ENCODE measurements at regions not wholly inside any gene's neighbourhood (a gene's known extent, or its start where the extent isn't known, plus 50 kb on each side); places are given as distances from the start of the nearest gene placed in this dataset.

DNA sequence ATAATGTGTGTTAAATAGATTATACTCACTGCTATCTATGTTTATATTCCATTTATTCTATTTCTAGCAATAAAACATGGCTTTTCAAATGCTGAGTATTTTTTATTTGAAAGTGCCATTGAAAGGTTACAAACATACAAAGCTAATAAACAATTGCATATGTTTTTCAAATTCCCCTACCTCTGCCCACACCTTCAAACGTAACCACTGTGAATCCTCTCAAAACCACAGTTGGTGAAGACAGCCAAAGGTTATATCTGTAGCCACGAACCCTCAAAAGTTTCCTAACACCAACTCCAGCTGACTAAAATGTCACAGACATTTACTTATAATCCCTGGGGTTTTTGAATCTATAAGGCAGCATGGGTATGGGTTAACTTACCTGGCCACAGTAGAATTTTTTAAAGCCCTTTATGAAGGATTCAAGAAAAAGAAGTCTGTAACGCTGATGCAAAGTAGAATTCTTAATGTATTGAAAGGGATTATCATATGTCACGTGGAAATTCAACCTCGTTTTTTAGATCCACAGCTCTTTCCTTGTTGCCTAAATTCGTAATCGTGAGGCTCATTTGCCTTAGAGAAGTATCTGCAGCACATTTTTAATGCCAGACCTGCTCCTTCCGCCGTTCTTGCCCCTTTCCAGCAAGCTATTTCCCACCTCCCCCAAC is 122.5 kb upstream of the ZC3H12C start:
- DNase-seq (ENCODE audit: low read depth in 2 of 2) = no peak

DNA sequence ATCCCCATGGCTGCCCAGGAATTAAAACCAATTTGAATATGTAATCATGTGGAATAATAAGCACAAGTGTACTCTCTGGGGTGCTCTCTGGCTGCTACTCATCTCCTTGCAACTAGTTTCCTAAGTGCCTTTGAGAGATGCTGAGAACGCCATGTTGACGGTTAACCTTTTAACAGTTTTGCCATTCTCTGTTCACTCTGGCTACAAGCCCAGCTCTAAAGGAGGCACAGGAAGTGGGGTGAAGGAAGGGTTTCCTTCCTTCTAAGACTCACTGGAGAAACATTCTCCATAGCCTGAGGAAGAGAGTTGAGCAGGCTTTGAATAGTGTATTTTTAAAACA is 122.0 kb upstream of the ZC3H12C start:
- no peak for DNase-seq (ENCODE audit: low read depth in 2 of 2)

DNA sequence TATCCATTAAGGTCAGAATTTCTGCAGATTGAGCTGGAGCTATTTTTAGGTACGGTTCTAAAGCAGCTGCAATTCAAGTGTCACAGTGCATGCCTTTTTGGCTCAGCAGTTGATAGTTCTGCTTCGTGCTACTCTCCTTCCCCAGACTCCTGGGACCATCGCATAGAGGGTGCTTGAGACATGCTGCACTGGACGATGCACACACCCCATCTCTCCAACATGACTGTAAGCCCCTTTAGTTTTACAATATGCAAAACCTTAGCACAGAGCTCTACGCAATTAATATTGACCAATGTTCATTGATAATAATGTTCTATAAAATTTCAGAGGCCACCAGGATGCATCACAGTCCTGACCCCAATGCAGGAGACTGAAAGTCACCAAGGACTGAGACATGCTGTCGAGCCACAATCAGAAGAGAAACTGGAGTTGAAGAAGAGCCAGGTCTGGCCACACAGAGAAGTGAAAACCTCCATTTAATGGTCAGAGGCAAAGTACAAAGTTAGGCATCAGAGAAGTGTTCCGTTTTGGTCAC is 120.9 kb upstream of the ZC3H12C start:
- no peak for DNase-seq (ENCODE audit: low read depth in 2 of 2)

DNA sequence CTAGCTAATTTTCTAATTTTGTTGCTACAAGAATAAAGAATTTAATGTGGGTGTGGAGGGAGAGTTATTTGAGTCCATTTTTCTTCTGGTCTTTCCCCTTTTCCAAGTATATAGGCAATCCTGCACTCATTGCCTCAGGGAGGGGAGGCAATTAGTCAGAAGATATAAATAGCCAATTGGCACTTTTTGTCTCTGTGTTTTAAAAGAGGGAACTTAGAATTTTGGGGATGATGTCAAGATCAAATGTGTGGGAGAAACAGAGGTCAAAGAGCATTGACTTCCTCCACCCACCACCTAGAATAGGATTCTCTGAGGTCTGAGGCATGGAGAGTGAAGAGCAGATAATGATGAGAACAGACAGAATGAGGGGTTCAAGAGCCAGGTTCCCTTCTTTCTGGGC is 120.3 kb upstream of the ZC3H12C start:
- no peak for DNase-seq (ENCODE audit: low read depth in 2 of 2)

DNA sequence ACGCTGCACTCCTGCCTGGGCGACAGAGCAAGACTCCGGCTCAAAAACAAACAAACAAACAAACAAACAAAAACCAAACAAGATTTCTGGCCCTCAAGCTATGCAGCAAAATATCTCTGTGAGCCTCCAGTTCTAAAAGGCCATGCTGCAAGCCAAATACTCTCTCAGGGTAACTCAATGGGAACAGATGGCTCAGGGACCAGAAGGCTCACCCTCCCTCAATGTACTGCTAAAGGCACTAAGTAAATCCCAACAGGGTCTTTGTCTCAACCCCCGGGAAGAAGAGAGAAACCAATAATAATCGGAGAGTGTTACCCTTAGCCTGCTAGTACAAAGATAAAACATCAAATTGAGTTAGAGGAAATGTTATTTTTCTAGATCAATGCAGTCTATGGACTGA is 119.7 kb upstream of the ZC3H12C start:
- DNase-seq (ENCODE audit: low read depth in 2 of 2) = no peak

DNA sequence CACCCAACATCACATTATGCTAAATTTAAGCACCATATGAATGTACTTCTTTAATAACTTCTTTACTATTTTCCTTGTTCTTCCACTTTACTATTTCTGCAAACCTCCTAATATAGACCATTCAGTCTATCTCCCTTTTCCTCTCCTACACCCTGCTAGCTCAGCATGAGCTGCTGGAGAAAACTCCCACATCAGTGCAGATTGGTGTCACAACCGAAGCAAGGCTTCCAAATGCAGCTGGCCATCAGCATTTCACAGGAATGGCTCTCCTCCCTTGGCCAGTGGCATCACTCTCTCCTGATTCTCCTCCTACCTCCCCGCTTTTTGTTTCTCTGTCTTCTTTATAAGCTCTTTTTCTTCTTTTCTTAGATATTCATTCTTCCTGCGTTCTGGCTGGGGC is 118.7 kb upstream of the ZC3H12C start:
- DNase-seq (ENCODE audit: low read depth in 2 of 2) = no peak

DNA sequence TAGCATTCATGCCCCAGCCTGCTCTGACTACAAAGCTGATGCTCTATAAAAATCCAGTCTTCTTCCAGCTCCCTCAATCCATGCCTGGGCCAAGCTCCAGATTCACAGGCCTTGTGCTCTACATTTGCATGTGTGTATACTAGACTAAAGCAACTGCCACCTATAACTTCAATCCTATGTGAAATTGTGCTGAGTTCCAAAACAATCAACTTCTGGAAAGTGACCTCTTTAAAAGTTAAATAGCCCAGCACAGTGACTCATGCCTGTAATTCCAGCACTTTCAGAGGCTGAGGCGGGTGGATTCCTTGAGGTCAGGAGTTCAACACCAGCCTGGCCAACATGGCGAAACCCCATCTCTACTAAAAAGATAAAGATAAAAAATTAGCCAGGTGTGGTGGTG is 114.3 kb upstream of the ZC3H12C start:
- no peak for DNase-seq (ENCODE audit: low read depth in 2 of 2)

DNA sequence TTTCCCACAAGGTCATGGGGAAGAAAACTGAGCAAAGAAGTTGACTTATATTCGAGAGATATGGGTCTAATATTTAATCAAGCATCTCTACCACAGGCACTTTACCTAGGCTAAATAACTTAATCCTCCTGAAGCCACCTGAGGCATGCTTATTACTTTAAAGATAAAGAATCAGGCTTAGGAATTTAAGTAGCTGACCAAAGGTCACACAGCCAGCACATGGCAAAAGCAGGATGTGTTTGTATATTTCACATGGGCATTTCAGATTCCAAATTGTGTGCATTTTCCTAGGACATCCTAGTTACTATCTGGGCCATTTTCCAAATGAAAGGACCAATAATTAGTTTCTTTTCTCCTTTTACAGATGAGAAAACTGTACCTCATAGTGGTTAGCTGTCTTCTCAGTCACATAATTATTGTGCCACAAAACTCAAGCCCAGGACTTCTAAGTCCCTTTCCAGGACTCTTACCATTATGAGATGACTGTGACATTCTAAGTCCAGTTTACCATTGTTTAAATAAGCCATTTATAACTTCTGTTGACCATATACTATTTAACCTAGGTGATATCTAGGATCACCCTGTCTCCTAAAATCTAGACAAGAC is 112.1 kb upstream of the ZC3H12C start:
- no peak for DNase-seq (ENCODE audit: low read depth in 2 of 2)

DNA sequence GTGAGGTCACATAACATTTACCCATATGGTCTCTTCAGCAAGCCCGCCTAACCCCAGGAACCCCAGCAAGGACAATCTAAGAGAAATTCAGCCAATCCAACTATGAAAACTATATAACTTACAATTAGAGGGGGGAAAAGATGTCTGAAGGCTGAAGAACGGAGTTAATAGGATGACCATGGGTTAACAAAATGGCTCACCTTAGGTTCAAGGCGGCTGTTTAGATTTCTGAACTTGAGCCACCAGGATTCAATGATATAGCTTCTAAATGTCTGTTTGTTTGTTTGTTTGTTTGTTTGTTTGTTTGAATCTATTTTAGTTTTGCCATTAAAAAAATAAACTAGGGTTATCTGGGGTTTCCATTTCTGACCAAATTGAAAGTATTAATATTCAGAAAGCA is 109.8 kb upstream of the ZC3H12C start:
- DNase-seq (ENCODE audit: low read depth in 2 of 2) = no peak

DNA sequence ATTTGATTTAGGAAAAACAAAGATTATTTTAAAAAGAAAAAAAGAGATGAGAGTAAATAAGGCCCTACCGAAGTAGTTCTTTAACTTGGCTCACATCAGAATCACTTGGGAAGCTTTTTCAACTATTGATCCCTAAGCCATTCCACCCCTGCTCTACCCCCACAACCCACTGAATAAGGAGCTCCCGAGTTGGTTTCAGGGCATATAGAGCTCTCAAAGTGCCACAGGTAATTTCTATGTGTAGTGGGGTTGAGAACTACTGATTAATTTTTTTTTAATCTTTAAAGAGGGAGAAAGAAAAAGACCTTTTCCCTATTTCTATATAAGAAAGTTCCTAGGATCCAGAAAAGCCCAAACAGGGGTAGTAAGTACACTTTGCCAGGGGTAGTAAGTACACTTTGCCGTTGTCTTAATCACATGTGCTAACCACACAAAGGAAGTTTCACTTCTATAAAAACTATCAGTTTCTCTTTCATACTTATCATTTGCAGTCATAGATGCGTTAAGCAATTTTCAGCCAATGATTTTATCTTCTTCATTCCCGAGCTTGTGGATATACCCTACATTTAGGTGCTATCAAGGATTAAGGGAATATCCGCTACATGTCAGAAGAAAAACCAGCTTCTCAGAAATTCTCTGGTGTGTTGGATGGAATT is 108.4 kb upstream of the ZC3H12C start:
- no peak for DNase-seq (ENCODE audit: low read depth in 2 of 2)

DNA sequence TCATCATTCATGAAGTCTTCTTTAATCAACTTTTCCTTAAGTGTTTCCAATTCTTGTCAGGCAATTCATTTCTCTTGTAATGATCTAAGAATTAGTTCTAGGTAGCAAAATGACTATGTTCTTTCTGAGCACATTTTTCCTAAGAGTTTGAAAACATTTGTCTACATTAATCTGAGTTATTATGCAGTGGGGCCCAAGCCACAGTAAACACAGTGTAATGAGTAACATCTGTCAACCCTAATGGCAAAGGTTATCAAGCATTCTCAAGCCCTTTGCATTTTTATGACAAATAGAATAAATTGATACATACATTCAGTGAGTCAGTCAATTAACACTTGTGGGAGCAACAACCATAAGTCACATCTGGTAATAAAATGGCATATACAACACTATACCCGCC is 106.7 kb upstream of the ZC3H12C start:
- DNase-seq (ENCODE audit: low read depth in 2 of 2) = no peak

DNA sequence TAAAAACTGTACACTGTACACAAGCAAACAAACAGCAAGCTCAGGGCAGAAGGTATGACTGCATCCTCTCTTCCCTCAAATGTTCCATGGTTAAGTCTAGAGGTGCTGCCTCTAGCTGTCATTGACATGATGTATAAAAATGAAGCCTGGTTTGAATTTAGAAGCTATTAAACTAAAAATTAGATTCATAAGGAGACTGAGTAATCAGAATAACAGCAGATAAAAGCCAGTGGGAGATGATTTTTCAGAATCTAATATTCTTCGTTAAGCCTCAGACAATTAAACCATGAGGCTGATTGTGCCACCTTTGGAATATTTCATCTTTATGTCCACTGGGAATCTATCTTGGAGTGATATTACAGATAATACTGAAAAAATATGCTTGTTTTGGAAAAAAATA is 101.4 kb upstream of the ZC3H12C start:
- DNase-seq (ENCODE audit: low read depth in 2 of 2) = no peak

DNA sequence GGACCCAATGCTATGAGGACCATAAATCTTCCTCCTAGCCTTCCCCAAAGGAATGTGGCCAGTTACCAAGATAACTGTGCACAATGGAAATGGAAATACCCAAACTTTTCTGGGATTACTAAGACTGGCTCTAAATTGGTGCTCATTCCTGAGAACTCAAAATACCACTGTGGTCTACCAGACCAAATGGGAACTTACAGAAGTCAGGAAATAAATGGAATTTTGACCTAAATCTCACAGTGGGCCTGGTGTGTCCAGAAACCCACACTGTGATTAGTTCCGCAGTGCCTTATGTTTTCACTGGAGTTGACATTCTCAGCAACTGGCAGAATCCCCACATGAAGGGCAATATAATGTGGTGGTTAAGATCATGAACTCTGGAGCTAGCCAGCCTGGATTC is 99.4 kb upstream of the ZC3H12C start:
- no peak for DNase-seq (ENCODE audit: low read depth in 2 of 2)

DNA sequence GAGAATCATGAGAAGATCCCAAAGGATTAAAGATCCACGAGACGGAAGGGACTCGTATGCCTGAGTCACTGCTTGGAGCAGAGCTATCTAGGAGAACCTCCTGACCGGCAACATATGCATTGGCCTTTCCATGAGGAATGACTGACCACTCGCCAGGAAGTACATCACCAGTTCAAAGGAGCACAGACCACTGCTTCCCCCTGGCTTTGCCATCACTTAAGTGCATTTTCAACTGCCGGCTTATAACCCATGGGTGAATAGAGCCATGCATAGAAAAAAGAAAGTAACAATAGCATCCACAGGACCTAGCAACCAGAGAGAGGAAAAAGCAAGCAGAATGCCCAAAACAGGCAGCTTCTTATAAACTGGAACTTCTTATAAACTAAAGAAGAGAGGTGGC is 98.3 kb upstream of the ZC3H12C start:
- DNase-seq (ENCODE audit: low read depth in 2 of 2) = no peak

DNA sequence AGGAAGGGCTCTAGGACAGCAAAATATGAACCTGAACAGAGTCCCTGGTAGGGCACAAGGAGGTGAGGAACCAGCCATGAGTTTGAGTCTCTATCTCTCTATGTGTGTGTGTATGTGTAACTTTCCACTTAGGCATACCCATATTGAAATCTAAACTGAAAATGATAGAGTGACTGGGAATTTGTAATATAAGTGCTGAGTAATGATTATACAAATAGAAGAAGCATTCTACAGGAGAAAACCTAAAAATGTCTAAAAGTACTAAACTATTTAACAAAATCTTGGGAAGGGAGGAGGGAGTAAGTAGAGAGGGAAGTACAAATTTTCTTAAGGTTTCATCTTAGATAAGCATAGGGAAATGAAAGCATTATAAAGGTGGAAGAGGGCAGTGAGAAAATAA is 97.1 kb upstream of the ZC3H12C start:
- no peak for DNase-seq (ENCODE audit: low read depth in 2 of 2)

DNA sequence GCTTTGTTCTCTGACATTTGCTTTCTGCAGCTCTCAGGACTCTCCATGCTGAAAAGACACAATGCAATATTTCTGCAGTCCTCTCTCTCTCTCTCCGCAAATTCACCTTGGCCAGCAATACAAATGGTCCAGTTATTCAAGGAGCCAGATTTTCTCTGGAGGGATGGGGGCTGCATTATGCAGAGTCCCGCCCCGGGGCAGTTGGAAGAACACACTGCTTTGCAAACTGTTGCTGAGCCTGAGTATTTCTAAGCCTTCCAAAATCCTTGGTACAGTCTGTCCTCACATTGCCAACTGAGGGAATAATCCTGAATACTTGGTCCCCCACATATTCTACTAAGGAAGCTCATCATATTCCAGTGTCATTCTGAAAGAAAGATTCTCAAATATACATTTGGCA is 94.3 kb upstream of the ZC3H12C start:
- DNase-seq (ENCODE audit: low read depth in 2 of 2) = no peak

DNA sequence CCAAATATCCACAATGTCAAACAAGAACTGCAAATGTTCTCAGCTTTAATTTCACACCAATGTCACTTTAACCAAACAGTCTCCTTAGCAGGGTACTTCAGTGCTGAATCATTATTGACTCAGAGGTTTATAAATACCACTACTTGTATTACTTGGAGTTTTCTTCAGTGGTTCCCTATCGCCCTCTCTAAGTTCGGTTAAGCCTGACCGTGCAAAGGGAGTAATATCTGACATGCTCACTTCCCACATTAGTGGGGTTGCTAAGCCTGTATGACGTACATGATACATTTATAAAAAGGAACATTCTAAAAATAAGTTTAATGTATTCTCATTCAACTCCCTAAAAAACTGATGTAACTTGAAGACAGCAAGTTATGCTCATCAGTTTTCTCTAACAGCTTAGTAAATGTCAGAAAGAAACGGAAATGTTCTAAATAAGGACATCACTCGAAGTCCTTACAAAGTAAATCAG is 93.1 kb upstream of the ZC3H12C start:
- DNase-seq (ENCODE audit: low read depth in 2 of 2) = no peak

DNA sequence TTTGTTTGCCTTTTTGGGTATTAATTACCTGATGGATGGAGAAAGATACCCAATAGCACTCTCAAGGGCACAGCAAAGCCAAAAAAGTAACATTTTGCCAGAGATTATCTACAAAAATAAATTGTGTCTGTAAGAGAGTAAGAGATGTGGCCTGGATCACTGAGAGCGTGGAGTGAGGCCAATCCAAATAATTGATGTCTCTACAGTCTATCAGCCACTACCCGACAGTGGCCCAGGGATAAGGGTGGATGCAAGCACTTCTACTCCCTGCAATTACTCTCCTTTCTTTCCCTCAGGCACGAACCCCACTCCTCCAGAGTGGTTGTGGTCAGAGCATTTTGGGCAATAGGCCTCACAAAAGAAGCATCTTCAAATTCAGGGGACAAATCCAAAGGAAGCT is 92.3 kb upstream of the ZC3H12C start:
- DNase-seq (ENCODE audit: low read depth in 2 of 2) = no peak

DNA sequence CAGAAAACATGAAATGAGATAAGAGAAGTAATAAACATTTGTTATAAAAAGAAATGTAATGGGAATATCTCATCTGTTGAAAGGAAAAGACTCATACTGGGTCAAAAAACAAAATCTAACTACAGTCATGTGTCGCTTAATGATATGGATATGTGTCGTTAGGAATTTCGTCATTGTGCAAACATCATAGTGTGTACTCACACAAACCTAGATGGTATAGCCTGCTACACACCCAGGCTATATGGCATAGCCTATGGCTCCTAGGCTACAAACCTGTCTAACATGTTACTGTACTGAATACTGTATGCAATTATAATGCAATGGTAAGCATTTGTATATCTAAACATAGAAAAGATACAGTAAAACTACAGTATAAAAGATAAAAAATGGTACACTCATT is 89.8 kb upstream of the ZC3H12C start:
- DNase-seq (ENCODE audit: low read depth in 2 of 2) = no peak

DNA sequence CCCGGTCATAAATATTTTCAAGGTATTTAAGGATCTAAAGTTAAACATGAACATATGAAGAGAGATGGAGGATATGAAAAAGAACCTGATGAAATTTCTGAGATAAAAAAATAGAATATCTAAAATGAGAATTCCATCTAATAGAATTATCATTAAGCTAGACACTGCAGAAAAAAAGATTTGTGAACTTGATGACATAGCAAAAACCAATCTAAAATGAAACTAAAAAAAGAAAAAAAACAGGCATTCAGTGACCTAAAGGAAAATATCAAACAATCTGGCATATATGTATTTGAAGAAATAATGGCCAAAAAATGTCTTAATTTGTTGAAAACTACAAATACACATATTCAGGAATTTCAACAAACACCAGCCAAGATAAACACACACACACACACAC is 81.6 kb upstream of the ZC3H12C start:
- DNase-seq (ENCODE audit: low read depth in 2 of 2) = no peak

DNA sequence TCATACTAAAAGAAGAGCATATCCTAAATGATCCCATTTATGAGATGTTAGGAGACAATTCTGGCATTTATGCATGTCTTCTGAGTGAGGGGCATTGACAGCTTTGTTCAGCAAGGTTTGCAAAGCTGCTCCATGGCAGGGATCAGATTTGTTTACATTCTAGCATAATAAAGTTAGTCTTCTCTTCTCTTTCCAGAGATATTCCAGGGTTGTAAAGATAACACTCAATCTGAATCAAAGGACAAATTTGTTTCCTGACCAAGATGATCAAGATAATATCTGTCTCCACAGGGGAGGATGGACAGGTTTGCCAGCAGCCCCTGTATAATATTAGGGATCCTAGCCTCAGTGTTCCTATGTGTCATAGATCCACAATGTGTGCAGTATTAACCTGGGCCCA is 77.5 kb upstream of the ZC3H12C start:
- no peak for DNase-seq (ENCODE audit: low read depth in 2 of 2)

DNA sequence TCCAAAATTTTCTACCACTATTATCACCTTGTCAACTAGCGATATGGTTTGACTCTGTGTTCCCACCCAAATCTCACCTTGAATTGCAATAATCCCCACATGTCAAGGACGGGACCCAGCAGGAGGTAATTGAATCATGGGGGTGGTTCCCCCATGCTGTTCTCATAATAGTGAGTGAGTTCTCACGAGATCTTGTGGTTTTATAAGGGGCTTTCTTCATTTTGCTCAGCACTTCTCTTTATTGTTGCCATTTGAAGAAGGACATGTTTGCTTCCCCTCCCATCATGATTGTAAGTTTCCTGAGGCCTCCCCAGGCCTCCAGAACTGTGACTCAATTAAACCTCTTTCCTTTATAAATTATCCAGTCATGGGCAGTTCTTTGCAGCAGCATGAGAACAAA is 73.5 kb upstream of the ZC3H12C start:
- no peak for DNase-seq (ENCODE audit: low read depth in 2 of 2)

DNA sequence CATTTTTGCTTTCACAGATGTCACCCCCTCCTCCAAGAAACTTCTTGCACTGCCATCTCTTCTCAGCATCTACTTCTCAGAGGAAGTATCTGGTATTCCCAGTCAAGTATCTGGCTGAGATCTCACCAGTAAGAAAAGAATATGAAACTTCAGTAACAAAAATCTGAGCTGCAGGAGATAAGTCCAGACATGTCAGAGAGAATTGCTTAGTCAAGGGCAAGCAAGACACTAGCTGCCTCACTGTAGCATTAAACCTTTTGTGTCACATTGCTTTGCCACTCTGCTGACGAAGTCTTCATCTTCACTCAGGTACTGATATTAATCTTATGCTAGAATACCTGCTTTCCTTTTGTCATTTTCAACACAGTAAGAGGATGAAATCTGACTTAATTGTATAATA is 70.6 kb upstream of the ZC3H12C start:
- no peak for DNase-seq (ENCODE audit: low read depth in 2 of 2)
